Suppressor macrophage treated with lipopolysaccharide for 1 hour (primary cell): ENCODE measurements at regions not wholly inside any gene's neighbourhood (a gene's known extent, or its start where the extent isn't known, plus 50 kb on each side); places are given as distances from the start of the nearest gene placed in this dataset.

Experiments
- DNase-seq, 3 donors: peaks; one replicate each; pipeline ENCODE4 v3.0.0-alpha.2; 2020 to 2022

GRCh38 chr2:187134306-187134705, 285.3 kb upstream of the ZSWIM2 start:
- DNase-seq, result no peak

- DNase-seq, result no peak
Measured at GRCh38 chr2:187129868-187130267, 280.9 kb upstream of the ZSWIM2 start.

GRCh38 chr2:187129306-187129705, 280.3 kb upstream of the ZSWIM2 start:
- no peak for DNase-seq

GRCh38 chr2:187126247-187127005, 277.5 kb upstream of the ZSWIM2 start:
- no peak for DNase-seq

GRCh38 chr2:187125318-187125717, 276.3 kb upstream of the ZSWIM2 start:
- DNase-seq, result no peak

- DNase-seq, result no peak
Measured at GRCh38 chr2:187124529-187124928, 275.6 kb upstream of the ZSWIM2 start.

GRCh38 chr2:187118331-187119099, 269.5 kb upstream of the ZSWIM2 start:
- DNase-seq, result no peak

GRCh38 chr2:187117483-187117882, 268.5 kb upstream of the ZSWIM2 start:
- DNase-seq, result no peak

GRCh38 chr2:187115627-187116026, 266.7 kb upstream of the ZSWIM2 start:
- DNase-seq, result no peak

- no peak for DNase-seq
Measured at GRCh38 chr2:187107001-187107400, 258.0 kb upstream of the ZSWIM2 start.

GRCh38 chr2:187105218-187105617, 256.2 kb upstream of the ZSWIM2 start:
- no peak for DNase-seq

- DNase-seq, result no peak
Measured at GRCh38 chr2:187102381-187102780, 253.4 kb upstream of the ZSWIM2 start.

- DNase-seq, result no peak
Measured at GRCh38 chr2:187098154-187098553, 249.2 kb upstream of the ZSWIM2 start.

GRCh38 chr2:187093771-187094412, 244.9 kb upstream of the ZSWIM2 start:
- no peak for DNase-seq

GRCh38 chr2:187091664-187092063, 242.7 kb upstream of the ZSWIM2 start:
- no peak for DNase-seq

- no peak for DNase-seq
Measured at GRCh38 chr2:187084524-187084923, 235.6 kb upstream of the ZSWIM2 start.

GRCh38 chr2:187081461-187081860, 232.5 kb upstream of the ZSWIM2 start:
- DNase-seq, result no peak

GRCh38 chr2:187079901-187080300, 230.9 kb upstream of the ZSWIM2 start:
- DNase-seq, result no peak

- DNase-seq, result peak; percentile 10 to 39 (median 26)
Measured at GRCh38 chr2:187078297-187078696, 229.3 kb upstream of the ZSWIM2 start.

- no peak for DNase-seq
Measured at GRCh38 chr2:187075671-187076070, 226.7 kb upstream of the ZSWIM2 start.

GRCh38 chr2:187075199-187075635, 226.2 kb upstream of the ZSWIM2 start:
- DNase-seq, result no peak

GRCh38 chr2:187058198-187058597, 209.2 kb upstream of the ZSWIM2 start:
- DNase-seq, result no peak

- DNase-seq, result no peak
Measured at GRCh38 chr2:187057466-187057865, 208.5 kb upstream of the ZSWIM2 start.
